Hematopoietic multipotent progenitor cell treated with erythropoietin and hydrocortisone succinate and interleukin-3 and kit ligand, for 15 days (in vitro differentiated cells): ENCODE measurements at regions not wholly inside any gene's neighbourhood (a gene's known extent, or its start where the extent isn't known, plus 50 kb on each side); places are given as distances from the start of the nearest gene placed in this dataset.
"Not testable (repeated sequence)": the region's sequence is repeated elsewhere in the genome, so short reads cannot be mapped to it uniquely, and the experiment has no call there.

Experiments
- DNase-seq: peaks from one replicate; pipeline ENCODE4 v3.0.0-alpha.2; 2015; ENCODE audit warnings: low spot score

DNA sequence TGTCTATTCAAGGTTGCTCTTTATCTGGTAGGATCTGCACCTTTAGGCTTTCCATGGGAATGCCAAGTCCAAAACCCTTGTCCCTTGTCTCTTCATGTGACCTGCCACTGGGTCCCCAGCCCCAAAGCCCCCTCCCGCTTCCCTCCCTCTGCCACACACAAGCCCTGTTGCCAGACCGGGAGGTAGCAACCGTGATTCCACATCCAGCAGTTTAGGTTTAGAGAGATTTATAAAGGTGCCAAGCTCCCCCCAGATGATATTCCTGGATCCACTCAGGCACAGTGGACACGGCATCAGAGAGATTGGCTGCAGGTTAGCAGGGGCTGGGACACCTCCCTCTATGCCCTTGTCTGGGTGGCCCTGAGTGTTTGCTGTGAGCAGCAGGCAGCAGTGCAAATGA lies 504.7 kb downstream of the CCDC171 start:
- DNase-seq, result no peak

DNA sequence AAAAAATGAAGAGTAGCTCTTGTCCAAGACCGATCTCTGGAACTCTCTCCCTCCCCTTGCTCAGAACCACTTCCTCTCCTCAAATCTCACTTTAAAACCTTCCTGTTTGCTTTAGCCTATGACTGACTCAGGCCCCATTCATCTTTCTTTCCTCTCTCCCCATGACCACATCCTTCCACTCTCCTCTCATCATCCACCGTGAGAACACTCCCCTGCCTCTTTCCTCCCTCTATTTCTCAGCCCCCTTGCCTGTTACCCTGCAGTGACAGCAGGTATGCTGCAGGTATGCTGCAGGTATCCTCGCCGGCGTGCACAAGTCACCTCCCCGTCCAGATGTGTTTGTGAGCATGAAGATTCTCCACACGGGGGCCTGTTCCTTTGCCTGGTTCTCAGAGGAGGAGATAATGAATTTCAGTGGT lies 505.3 kb downstream of the CCDC171 start:
- DNase-seq, result no peak

DNA sequence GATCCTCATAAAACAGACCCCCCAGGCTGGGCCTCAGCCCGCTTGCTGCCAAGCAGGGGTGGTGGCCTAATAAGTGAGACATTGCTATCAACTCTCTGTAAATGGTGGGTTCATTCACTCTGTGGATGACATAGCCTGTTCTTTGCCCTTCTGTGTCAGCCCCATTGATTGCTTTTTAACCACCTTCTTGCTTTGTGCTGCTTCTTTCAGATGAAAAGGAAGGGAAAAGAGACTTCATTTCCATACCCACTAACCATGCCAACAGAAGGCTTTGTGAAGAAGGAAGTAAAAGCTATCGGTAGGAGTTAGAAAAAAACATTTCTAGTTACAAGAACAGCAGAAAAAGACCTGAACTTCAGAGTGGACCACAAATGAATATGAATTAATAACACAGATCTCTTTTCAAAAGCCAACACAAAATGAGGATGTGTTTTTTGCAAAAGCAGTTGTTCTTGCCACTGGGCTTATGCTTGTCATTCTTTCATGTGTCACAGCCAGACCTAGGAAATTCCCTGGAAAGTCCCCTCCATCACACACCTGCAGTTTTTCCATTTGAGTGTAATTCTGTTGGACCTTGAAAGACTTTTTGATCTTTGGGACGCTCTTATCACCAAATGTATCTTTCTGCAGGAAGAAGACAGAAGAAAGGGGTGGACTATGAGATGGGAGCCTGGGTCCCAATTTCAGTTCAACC lies 507.7 kb downstream of the CCDC171 start:
- DNase-seq, result no peak

DNA sequence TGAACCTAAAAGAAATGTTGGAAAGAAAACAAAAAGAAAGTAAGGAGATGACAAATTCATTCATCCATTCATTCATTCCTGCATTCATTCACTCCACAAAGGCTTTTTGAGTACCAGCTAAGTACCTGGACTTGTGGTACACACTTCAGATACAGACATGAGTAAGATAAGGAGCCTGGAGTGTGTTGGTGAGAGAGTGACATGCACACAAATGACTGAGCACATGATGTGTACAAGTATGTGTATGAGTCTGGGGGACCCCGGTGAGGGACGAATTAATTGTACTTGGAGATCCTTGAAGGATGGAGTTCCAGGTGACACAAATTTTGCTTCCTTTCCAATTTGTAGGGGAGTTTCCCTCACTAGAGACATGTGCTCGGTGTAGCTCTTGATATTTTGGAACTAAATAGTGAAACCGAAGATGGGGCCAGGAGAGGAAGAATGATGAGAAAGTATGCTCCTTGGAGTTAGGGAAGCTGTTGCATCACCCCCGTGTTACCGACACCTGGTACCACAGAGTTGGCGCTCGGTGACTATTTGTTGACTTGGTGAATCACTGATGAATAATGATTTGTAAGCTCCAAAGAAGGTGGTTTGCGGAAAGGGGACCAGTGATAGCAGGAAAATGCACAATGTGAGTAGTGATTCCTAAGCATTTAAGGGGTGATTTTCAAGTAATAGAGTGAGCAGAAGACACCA lies 509.8 kb downstream of the CCDC171 start:
- no peak for DNase-seq

DNA sequence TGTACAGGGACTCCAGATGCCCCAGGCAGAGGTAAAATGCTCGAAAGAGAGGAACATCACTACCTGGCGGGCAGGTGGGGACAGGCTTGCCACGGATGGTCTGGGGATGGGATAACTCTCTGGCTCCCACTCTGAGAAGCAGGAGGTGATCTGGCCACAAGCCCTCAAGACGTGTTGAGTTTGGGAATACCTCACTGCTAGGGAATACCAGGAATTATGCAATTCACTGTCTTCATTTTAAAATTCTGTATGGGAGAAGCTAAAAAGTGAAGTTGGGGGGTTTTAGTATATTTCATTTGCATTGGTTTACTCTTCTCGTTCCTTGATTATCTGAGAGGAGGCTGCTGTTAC lies 510.4 kb downstream of the CCDC171 start:
- DNase-seq, result no peak

DNA sequence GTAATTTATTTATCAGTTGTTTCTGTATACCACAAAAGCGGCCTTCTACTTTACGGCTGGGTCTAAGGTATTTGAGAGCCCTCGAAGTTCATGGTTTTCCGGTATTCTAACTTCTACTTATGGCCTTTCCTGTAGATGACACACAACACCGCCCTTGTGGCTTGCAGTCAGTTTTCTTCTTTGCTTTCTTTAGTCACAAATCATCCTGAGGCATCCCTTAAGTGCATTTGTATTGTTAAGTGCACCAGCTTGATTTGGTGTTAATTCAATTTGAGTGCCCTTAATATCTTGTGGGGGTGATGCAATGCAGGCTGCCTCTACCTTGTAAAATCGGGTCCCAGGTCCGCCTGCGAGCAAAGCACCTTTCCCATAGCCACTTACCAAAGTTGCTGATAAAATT lies 511.9 kb downstream of the CCDC171 start:
- DNase-seq, result no peak

DNA sequence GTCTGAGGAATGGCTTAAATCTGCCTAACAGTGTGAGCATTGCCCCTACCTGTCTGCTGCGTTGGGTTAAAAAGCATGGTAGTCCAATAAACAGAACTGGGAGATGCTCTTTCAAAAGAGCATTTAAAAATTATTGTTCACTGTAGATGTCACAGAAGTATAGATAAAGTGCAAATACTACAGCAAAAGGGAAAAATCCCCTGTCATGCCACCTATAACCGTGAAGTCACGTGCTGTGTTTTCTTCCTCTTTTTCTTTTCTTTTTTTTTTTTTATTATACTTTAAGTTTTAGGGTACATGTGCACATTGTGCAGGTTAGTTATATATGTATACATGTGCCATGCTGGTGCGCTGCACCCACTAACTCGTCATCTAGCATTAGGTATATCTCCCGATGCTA lies 513.4 kb downstream of the CCDC171 start:
- DNase-seq, result not testable (repeated sequence)

DNA sequence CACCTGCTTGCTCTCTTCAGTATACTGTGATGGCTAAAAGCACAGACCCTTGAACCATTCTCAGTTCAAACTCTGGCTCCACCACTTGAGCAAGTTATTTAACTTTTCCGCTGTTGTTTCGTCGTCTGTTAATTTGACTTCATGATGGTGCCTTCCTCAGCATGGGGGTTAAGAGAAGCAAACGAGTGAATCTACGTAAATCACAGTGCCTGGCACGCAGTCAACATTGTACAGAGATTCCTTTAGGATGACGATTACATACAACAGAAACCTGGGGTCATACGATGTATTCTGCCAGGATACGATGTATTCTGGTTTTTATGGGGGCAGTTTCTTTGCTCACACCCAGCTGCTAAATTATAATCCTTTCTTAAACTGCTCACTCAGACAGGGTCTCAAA lies 515.6 kb downstream of the CCDC171 start:
- DNase-seq, result no peak

DNA sequence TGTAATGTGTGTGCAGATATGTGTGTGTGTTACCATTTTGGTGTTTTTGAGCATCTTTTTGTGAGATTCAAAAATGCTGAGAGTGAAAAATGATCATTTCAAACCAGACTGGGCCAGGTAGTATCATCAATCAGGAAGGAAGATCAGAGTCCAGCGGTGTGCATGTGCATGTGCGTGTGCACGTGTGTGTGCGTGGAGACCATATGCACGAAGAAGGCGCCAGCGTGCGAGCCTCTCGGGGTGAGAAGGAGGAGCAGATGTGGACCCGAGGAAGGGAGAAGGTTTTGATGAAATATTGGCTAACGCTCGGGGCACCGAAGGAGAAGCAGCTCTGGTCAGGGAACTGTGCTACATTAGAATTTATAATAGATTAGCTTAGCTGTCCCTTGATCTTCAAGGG lies 516.4 kb downstream of the CCDC171 start:
- no peak for DNase-seq

DNA sequence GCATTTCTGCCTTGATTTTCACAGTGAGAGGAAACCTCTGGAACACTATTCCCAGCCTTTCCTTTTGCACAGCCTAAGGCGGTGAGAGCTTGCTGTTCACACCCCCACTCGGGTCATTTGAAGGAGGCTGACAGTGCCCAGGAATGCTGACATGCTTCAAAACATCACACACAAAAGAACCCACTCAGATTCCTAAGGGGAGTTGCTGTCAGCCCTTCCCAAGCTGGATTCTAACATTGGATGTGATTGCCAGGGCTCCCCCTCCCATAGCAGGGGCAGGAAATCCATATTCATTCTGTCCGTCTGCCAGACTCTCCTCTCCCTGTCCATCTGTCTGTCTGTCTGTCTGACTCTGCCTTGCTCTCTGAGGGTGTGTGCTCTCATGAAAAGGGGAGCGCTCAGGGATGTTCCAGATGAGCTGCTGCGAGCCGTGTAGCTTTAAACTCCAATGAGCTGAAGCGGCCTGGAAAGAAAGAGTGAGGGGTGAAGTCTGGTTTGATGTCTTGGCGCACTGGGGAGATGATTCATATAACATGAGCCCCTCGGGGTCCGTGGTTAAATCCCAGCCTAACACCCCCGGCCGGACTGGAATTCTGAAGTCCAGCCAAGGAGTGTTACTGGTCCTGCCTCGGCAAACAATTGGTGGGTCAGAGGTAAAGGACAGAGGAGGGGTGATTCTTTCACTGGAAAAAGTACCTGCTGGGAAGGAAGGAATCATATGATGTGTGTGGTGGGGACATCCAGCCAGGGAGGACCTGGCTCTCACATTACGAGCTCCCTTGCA lies 517.0 kb downstream of the CCDC171 start:
- no peak for DNase-seq

DNA sequence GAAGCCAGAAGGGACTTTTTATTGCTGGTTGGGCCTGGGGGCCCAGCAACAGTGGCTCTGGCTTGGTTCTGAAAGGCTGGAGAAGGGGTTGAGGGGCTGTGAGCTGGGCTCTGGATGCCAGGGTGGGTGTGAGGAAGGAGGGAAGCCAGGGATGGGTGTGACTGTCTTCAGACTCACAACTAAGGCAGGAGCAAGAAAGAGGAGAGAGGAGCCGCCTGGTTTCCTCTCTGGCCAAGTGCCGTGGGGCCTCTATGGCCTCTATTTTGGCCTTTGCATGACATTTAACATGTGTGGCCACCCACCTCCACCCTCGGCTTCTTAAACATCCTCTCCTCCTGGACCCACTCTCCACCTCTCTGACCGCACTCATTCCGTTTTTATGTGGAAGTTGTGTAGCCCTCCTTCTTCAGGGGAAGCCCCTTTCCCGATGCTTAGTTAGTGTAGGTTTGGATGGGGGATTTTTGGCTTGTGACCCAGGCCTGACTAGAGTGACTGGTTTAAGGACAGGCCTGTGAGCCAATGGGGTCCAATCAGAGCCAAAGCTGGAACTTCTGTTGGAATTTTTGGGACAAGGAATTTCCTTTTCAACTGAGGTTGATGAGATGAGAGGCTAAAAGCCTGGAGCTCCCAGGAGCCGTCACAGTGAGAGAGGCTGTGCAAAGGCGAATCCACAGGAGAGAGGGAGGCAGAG lies 517.8 kb downstream of the CCDC171 start:
- no peak for DNase-seq

DNA sequence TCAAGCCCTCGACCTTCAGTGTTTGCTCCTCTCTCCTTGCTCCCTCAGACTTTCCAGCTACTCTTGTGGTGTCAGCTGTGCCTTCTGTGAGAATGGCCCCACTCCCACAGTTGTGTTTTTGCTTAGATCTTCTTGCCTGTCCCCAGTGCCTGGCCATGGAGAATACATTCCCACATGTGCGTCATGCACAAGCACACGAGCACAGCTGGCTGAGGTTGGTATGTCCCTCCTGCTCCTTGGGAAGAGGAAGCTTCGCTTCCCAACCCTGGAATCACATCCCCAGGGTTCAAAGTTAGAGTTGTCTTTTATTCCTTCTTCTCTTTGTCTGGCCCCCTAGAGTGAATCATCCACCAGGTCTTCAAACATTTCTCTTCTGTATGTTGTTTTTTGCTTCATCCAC lies 518.6 kb downstream of the CCDC171 start:
- no peak for DNase-seq

DNA sequence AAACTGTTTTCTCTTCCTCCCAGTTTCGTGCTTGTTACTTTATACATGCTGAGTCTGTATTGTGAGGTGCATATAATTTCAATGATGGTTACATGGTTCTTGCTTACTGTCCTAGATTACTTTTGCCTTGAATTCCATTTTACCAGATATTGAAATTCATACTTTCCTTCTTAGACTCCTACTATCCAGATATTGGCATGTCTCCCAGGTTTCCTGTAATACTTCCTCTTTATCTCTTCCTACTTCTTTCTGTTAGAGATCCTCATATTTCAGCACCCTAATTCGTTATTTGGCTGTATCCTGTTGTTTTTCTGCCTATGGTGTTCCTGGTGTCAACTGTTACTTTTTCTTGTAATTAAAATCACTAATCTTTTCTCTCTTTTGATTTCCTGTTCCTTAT lies 522.1 kb downstream of the CCDC171 start:
- DNase-seq, result no peak

DNA sequence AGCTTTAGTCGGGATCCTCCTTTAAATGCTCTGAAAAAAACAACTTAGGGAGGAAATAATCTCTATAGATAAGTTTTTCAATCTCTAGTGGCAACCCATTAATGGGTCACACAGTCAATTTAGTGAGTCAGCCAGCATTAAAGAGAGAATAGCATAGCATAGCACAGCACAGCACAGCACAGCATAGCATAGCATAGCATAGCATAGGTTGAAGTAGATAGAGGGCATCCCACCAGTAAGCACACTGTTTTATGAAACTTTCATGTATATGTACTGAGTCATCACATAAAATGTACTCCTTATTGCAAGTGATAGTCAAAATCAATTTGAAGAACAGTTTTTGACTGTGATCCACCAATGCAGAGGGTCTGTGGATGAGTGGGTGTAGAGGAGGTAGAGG lies 522.9 kb downstream of the CCDC171 start:
- no peak for DNase-seq

DNA sequence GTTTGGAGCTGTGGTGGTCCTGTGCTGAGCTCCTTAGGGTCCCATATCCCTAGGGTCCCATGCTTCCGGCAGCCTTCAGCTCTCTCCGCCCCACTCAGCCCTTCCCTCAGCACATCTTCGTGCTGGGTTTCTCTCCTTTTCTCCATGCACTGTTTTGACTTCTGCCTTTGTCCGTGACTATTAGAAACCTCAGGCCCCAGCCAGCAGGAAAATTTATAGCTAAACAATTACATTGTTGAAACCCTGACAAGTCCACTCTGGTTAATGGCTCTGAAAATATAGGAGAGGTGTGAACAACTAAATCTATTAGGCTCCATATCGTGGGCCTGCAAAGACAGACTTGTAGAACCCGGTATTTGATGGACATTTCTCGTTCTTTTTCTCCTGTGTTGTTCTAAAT lies 523.7 kb downstream of the CCDC171 start:
- DNase-seq, result no peak

DNA sequence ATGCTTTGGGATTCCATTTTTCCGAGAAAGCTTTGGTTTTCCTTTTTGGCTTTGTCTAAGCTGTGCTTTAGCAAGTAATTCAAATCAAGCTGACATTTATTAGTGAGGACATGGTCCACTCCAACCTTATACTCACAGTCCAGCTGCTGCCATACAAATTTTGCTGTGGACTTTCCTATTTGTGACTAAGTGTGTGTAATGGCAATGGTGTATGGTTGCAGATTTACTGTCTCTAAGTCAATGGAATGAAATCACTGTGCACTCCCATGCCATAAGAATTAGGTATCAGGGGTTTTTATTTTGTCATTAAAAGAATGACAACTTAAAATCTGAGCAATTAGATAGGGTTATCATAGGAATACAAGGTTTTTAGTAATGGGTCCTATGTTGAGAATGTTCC lies 530.0 kb downstream of the CCDC171 start:
- no peak for DNase-seq

DNA sequence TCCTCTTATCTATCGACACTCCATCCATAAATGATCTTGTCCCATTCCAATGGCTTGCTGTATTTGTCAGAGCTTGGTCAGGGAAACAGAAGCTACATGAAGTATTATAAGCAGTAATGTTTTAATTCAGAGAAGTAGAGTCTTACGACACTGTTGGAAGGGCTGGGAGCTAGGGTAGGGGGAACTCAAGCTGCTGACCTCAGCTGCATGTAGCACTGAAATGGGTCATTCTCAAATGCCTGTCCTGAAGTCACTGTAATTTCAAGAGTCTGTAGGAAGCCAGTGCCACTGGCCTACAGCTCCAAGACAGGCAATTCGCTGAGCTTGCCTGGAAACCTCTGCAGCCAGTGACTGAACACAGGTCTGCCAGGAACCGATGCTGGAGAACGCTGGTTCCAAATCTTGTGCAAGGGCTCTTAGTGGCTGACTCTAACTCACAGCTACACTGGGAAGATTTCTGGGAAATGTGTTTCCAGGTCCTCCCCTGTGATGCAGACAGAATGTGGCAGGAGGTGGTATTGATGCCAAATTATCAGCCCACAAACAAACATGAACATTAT lies 532.4 kb downstream of the CCDC171 start:
- no peak for DNase-seq

DNA sequence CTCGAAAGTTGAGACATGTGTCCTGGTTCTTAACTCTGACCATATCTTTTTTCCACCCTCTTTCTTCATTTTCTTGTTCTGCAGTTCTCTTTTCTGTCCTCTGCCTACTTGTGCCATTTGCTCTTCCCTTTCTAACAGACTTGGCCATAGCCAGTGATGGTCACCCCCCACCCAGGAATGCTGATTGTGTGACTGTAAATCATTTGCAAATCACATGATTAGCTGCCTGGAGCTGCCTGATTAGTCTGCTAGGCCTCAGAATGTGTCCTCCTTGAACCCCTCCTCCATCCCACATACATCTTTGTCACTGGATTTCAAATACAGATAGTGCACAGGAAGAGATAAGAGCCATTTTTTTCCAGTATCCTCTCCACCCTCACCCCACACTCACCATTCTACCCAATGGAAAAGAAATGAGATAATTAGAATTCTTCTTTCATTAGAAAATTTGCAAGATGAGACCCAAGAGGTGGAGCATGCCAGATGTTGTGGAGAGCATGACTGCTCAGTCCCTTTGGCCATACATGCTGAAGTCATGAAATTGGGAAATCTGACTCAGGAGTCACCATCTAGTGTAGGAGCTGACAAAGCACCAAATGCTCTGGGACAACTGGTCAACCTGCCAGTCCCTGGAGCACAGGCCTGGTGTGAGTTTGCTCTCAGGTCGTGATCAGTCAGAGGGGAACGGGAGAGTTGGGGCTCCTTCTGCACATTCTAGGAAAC lies 538.2 kb downstream of the CCDC171 start:
- DNase-seq, result no peak

DNA sequence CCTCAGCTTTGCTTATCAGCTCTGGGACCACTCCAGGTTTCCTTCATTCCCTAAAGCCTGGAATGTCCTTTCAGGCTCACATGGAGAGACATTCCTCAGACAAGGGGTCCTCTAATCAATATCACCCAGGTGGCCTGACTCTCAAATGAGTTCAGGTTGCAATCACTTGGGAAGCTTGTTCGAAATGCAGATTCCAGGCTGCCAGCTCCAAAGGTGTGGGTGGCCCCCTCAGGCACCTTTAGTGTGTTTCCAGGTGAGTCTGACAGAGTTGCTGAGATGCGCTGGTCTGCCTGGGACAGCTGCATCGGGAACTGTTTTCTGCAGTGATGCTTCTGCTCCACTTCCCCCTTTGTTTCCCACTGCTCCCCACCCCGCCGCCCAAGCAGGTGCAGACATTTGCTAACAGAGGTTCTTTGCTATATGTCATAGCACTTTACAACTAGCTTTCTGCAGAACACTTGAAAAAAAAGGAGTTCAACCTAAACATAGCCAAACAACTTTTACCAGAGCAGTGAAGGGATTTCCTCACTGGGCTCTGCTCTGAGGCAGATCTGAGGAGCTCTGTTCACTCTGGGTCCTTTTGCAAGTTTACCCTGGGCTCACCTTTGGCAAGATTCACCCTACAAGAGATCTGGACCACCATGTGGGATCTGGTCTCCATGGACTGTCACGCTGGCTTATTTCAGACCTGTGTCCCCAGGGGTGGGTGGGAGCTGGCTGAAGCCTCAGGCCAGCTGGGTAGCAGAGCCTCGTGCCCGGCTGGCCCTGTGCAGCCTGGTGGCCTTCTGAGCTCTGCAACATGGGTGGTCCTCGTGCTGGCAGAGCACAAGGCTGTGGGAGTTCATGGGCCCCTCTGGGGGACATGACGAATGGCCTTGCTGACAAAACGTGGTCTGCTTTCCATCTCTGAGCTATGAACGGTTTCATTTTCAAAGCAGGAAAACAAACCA lies 539.6 kb downstream of the CCDC171 start:
- no peak for DNase-seq

DNA sequence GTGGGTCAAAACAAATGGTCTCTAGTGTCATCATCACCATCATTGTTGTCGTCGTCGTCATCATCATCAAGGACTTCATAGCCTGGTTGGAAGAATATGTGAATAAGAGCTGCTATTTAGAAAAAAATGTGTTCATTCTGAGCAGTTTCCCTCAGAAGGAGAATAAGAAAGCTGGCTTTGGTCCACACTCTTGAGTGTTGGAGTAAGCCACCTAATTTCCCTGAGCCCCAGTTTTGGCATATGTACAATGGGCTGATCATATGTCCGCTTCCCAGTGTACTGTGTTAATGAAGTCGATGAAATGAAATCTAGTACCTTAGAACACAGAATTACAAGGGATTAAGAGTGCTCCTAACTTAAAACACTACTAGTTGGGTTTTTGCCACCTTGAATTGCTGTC lies 545.5 kb downstream of the CCDC171 start:
- DNase-seq, result no peak
